Endothelial cell of umbilical vein (primary cell): ENCODE measurements at regions not wholly inside any gene's neighbourhood (a gene's known extent, or its start where the extent isn't known, plus 50 kb on each side); places are given as distances from the start of the nearest gene placed in this dataset.

Source experiments
- CTCF ChIP-seq, 2 donors: IDR thresholded peaks; 1 replicate in 1 of 2; 2 replicates in 1 of 2; pipeline ENCODE4 v1.5.1; 2011; ENCODE audit warnings: low read length in 2 of 2, mild to moderate bottlenecking in 2 of 2, moderate library complexity in 2 of 2, control low read depth in 1 of 2, inconsistent platforms in 1 of 2, low read depth in 1 of 2; ENCODE audit not compliant: insufficient read depth in 1 of 2; ENCODE audit errors: extremely low read depth in 1 of 2
- EZH2 ChIP-seq: IDR thresholded peaks from 2 replicates; pipeline ENCODE4 v1.6.1; 2012; ENCODE audit warnings: borderline replicate concordance, low read depth, mild to moderate bottlenecking, moderate library complexity, low read length, inconsistent platforms; ENCODE audit not compliant: severe bottlenecking
- JUN ChIP-seq: IDR thresholded peaks from 2 replicates; pipeline ENCODE4 v1.6.1; 2011; ENCODE audit warnings: borderline replicate concordance, low read depth; ENCODE audit not compliant: insufficient read length, insufficient read depth
- MAX ChIP-seq: IDR thresholded peaks from 2 replicates; pipeline ENCODE4 v1.6.1; 2011; ENCODE audit not compliant: insufficient read depth, insufficient read length
- POLR2A ChIP-seq: IDR thresholded peaks from 2 replicates; pipeline ENCODE4 v1.6.1; 2012; ENCODE audit warnings: low read depth, mild to moderate bottlenecking, control low read depth, low read length

GRCh38 chr12:105860561-105861207, 278.1 kb downstream of the NUAK1 start:
- TF ChIP-seq CTCF (IDR thresholded peaks at IDR 0.05; ENCODE audit: extremely low read depth in 1 of 2, insufficient read depth in 1 of 2, low read depth in 1 of 2, low read length in 2 of 2) (no peak), EZH2 (no peak), JUN (no peak), MAX (no peak), POLR2A (no peak)
